GM10266 (cell line): ENCODE measurements at regions not wholly inside any gene's neighbourhood (a gene's known extent, or its start where the extent isn't known, plus 50 kb on each side); places are given as distances from the start of the nearest gene placed in this dataset.

Experiments
- DNase-seq: peaks from one replicate; pipeline ENCODE4 v3.0.0; 2012; ENCODE audit errors: extremely low spot score
- CTCF ChIP-seq: IDR thresholded peaks from 2 replicates; pipeline ENCODE4 v1.5.1; 2012; ENCODE audit warnings: mild to moderate bottlenecking, low read depth; ENCODE audit not compliant: control insufficient read depth, insufficient read depth; ENCODE audit errors: missing control alignments

GRCh38 chr12:89237763-89238162 is 114.5 kb downstream of the DUSP6 start:
- TF ChIP-seq CTCF, result no peak
- no peak for DNase-seq

- no peak for TF ChIP-seq CTCF
- DNase-seq, result no peak
Observed at GRCh38 chr12:89236748-89237383, 115.4 kb downstream of the DUSP6 start.

- TF ChIP-seq CTCF, result no peak
- DNase-seq, result no peak
Observed at GRCh38 chr12:89236237-89236636, 116.1 kb downstream of the DUSP6 start.

- TF ChIP-seq CTCF, result no peak
- DNase-seq, result no peak
Observed at GRCh38 chr12:89235189-89235993, 116.9 kb downstream of the DUSP6 start.

- no peak for DNase-seq
- no peak for TF ChIP-seq CTCF
Observed at GRCh38 chr12:89234324-89235114, 117.8 kb downstream of the DUSP6 start.

- no peak for DNase-seq
- TF ChIP-seq CTCF, result no peak
Observed at GRCh38 chr12:89231686-89232085, 120.6 kb downstream of the DUSP6 start.
